ENCODE measurements at regions not wholly inside any gene's neighbourhood (a gene's known extent, or its start where the extent isn't known, plus 50 kb on each side); places are given as distances from the start of the nearest gene placed in this dataset.

GRCh38 chr11:98069861-98070260 is 950.9 kb upstream of the CNTN5 start:
- H3K4me3 ChIP-seq (ENCODE audit: low read depth, low read length), result no peak overlapping the region
- TF ChIP-seq POLR2A (IDR thresholded peaks at IDR 0.05; ENCODE audit: extremely low read depth, insufficient read length), result no peak
- TF ChIP-seq MAX (IDR thresholded peaks at IDR 0.05; ENCODE audit: low read depth, low read length), result no peak
- TF ChIP-seq MYC (IDR thresholded peaks at IDR 0.05; ENCODE audit: low read depth, low read length), result no peak
- no peak for TF ChIP-seq CTCF (IDR thresholded peaks at IDR 0.05; ENCODE audit: low read depth, low read length)
- DNase-seq (ENCODE audit: low read depth), result no peak

- no peak for DNase-seq (ENCODE audit: low read depth)
- no peak overlapping the region for H3K4me3 ChIP-seq (ENCODE audit: low read depth, low read length)
- TF ChIP-seq CTCF (IDR thresholded peaks at IDR 0.05; ENCODE audit: low read depth, low read length), result no peak
- TF ChIP-seq POLR2A (IDR thresholded peaks at IDR 0.05; ENCODE audit: extremely low read depth, insufficient read length), result no peak
- no peak for TF ChIP-seq MAX (IDR thresholded peaks at IDR 0.05; ENCODE audit: low read depth, low read length)
- TF ChIP-seq MYC (IDR thresholded peaks at IDR 0.05; ENCODE audit: low read depth, low read length), result no peak
Measured at GRCh38 chr11:98090861-98091505, 929.8 kb upstream of the CNTN5 start.

GRCh38 chr11:98099371-98099770 is 921.4 kb upstream of the CNTN5 start:
- no peak for TF ChIP-seq MYC (IDR thresholded peaks at IDR 0.05; ENCODE audit: low read depth, low read length)
- TF ChIP-seq POLR2A (IDR thresholded peaks at IDR 0.05; ENCODE audit: extremely low read depth, insufficient read length), result no peak
- TF ChIP-seq CTCF (IDR thresholded peaks at IDR 0.05; ENCODE audit: low read depth, low read length), result no peak
- no peak for TF ChIP-seq MAX (IDR thresholded peaks at IDR 0.05; ENCODE audit: low read depth, low read length)
- H3K4me3 ChIP-seq (ENCODE audit: low read depth, low read length), result no peak overlapping the region
- no peak for DNase-seq (ENCODE audit: low read depth)

GRCh38 chr11:98100689-98101088 is 920.1 kb upstream of the CNTN5 start:
- H3K4me3 ChIP-seq (ENCODE audit: low read depth, low read length), result no peak overlapping the region
- no peak for DNase-seq (ENCODE audit: low read depth)
- TF ChIP-seq MYC (IDR thresholded peaks at IDR 0.05; ENCODE audit: low read depth, low read length) (no peak), POLR2A (IDR thresholded peaks at IDR 0.05; ENCODE audit: extremely low read depth, insufficient read length) (no peak), MAX (IDR thresholded peaks at IDR 0.05; ENCODE audit: low read depth, low read length) (no peak), CTCF (IDR thresholded peaks at IDR 0.05; ENCODE audit: low read depth, low read length) (no peak)

GRCh38 chr11:98101329-98101728 is 919.4 kb upstream of the CNTN5 start:
- no peak for DNase-seq (ENCODE audit: low read depth)
- TF ChIP-seq MYC (IDR thresholded peaks at IDR 0.05; ENCODE audit: low read depth, low read length) (no peak), POLR2A (IDR thresholded peaks at IDR 0.05; ENCODE audit: extremely low read depth, insufficient read length) (no peak), CTCF (IDR thresholded peaks at IDR 0.05; ENCODE audit: low read depth, low read length) (no peak), MAX (IDR thresholded peaks at IDR 0.05; ENCODE audit: low read depth, low read length) (no peak)
- no peak overlapping the region for H3K4me3 ChIP-seq (ENCODE audit: low read depth, low read length)

Data from NB4 (cell line).